ENCODE measurements at regions not wholly inside any gene's neighbourhood (a gene's known extent, or its start where the extent isn't known, plus 50 kb on each side); places are given as distances from the start of the nearest gene placed in this dataset.
"Not testable (repeated sequence)": the region's sequence is repeated elsewhere in the genome, so short reads cannot be mapped to it uniquely, and the experiment has no call there.

DNA sequence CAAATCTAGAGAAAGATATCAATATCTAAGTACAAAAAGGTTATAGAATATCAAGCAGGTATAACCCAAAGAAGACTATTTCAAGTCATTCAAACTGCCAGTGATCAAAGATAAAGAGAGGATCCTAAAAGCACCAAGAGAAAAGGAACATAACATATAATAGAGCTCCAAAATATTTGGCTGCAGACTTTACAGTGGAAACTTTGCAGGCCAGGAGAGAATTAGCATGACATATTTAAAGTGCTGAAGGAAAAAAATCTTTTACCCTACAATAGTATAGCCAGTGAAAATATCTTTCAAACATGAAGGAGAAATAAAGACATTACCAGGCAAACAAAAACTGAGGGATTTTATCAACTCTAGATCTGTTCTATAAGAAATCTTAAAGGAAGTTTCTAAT, 254.3 kb upstream of the ARHGEF26 start:
- DNase-seq: no peak

DNA sequence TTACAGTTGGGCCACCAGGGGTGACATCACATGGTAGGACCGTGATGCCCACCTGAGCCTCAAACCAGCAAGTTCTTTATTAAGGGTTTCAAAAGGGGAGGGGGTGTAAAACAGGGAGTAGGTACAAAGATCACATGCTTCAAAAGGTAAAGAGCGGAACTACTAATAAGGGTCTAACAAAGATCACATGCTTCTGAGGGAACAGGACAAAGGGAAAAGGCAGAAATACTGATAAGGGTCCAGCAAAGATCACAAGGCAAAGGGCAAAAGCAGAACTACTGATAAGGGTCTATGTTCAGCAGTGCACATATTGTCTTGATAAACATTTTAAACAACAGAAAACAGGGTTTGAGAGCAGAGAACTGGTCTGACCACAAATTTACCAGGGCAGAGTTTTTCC, 246.8 kb upstream of the ARHGEF26 start:
- DNase-seq: not testable (repeated sequence)

DNA sequence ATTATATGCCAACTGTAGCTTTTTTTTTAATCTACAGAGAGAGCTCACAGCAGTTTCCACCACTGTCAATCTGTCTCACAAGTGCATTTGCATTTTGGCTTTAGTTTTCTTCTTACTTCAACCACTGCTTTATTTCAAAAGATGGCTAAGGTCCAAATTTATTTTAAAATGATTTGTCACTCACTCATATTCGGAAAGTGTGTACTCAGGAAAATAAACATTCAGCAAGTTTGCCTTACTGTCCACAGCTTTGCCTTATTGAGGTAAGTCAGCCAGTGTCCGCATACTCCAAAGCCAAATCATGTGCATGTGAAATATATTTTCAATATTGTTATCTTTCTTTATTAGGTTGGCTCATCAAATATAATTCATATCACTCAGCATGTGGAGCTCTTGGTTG, 240.7 kb upstream of the ARHGEF26 start:
- no peak for DNase-seq

DNA sequence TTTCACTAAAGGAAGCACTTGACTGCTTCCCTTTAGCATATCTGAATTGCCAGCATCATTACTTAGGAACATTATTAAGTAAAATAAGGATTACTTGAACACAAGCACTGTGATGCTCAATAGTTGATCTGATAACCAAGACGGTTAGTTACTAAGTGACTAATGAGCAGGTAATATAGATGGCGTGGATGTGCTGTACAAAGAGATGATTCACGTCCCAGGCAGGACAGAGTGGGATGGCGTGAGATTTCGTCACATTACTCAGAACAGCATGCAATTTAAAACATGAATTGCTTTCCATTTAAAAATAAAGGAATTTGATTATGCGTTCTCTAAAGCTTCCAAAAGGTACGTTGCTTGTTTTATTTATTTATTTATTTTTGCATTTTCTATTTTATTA, 240.0 kb upstream of the ARHGEF26 start:
- DNase-seq: no peak

DNA sequence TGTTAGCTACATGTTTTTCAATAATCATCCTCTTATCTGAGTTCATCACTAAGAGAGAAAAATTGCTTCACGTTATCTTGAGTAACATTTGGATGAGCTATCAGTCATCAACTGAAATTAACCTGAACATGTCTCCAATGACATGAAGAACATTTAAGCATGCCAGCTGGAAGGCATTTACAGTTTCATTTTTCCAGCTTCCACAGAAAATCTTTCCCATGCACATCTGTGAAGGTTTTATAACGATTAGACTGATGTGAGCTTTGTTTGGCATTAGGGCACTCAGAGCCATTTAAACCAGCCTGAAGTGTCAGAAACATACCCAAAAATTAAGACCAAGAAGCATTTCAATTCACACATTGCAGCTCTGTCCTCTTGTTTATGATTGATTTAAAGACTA, 235.8 kb upstream of the ARHGEF26 start:
- DNase-seq: no peak

DNA sequence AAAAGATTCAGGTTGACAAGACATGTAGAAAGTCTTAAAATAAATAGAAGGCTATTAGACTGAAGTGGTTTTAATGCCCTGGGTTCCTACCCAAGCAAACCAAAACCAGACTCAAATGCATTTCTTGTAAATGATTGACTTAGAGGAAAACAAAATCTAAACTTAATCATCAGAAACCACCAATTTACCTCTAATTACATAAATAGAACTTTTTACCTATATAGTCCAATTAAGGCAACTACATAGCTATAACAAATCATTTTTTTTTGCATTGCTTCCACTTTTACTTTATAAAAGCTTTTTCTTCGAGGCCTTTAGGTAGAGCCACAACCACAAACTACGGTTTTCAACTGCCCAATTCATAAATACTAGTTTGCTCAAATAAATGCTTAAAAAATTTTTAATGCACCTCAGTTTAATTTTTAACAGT, 231.3 kb upstream of the ARHGEF26 start:
- DNase-seq: no peak

DNA sequence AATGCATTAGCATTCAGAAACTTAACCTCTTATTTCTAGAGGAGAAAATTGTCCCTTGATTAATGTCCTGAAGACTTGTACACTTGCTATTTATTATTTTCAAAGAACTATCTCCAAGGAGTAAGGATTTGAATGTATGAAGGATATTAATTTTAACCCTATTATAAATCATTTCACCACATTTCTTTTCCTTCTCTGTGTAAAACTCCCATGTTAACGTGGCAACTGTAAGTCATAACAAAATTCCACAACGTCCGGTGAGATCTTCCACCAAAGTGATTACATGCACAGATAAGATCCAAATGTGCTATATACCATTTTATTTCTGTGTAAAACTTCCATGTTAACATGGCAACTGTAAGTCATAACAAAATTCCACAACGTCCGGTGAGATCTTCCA, 229.1 kb upstream of the ARHGEF26 start:
- no peak for DNase-seq

DNA sequence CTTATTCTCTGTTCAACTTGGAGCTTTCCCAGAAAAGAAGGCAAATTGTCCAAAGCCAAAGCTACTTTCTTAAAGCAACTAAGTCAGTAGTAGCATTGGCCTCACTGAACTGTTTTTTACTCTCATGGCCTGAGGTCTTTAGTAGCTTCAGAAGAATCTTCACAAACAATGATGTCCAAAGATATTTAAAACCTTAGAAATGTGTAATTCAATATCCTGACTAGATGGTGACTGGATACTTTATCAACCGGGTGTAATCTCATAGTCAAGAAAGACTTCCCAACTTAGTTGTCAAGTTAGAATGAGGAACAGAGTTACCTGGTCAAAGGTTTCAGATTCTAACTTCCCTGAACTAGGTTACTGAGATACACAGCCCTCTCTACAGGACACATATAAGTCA, 226.3 kb upstream of the ARHGEF26 start:
- no peak for DNase-seq

DNA sequence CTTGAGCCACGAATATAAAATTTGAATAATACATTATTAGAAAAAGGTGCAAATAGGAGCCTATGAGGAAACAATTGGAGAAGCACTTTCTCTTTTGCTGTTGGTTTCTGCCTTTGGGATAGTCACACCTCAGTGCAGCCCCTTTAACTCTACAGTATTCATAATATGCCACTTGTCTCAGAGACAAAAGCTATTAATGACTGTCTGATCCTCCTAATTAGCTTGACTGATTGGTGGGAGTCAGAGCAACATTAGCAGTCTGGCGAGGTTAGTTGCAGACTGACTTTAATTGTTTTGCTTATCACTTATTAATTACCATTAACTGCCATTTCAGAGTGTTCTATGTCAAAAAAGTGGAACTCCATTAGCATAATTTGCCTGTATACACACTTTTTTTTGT, 225.0 kb upstream of the ARHGEF26 start:
- no peak for DNase-seq

DNA sequence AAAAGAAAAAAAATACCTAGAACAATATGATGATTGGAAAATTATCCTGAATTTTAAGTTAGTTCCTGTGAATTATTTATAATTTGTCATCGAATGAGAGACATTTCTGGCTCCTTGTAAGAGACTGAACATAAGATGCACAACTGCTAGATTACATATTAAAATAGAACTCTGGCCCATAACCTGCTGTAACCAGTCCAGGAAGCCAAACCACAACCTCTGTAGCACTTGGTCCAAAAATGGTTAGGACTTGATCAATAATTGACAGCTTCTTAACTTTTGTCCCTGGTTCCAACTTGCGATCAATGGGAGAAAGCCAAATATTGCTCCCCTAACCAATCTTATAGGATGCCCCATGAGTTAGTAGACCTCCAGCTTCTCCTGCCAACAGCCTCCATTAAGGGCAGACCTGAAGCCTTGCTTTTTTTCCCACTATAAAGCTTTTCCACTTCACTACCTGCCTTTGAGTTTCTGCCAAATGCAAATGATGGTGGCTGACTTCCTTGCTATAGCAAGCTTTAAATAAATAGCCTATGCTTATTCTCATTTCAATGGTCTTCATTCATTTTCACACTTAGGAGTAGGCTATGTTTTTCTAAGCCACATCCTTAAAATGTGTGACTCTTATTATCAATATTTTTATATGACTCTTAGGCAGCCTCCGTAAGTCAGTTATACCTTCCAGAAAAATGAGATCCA, 224.0 kb upstream of the ARHGEF26 start:
- DNase-seq: no peak

DNA sequence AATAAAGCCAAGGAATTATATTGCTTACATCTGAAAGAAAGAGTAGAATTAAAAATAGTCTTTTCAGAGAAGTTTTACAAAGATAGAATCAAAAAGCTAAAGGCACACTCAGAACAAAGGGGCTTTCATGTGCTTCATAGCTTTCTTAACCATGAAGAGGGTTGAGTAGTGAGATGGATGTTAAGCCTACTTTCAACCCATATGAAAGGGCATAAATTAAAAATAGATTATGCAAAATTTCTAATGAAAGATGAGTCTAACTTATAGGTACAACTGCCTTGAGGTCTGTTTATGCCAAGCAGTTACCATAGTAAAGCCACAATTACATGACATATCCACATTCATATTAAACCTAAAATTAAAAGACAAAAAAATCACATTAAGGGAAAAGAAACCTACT, 223.3 kb upstream of the ARHGEF26 start:
- no peak for DNase-seq

DNA sequence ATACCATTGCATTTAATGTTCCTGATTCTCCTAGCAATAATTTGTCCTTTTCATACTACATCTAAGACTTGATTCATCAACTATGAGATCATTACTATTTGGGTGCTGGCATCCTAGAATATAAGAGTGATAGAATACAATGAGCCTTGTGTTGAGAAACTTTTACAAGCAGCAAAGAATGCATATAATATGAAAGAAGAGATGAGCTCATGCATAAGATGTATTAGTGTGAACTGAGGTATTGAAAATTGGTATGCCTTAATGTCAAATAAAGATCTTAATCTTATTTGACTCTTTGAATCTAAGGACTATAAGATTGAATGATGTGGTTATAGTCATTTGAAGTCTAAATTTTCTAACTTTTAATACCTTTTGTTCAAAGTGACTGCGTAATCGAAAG, 220.0 kb upstream of the ARHGEF26 start:
- DNase-seq: no peak

DNA sequence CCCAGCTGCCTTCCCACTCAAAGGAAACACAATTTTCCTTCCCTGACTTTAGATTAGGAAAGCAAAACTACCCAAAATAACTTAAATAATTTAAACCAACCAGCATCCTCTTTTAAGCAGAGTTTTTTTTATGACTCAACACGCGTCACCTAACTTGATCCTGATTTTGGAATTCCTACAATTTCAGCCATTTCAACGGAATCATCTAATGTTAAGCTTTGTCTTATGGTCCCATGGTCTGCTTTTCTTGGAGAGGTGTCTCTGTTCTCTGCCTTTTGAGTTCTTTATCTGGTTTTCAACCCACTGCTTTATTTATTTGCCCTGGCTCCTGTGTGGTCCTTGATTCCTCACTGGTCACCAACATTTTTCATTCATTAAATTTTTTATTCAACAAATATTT, 219.2 kb upstream of the ARHGEF26 start:
- DNase-seq: no peak

DNA sequence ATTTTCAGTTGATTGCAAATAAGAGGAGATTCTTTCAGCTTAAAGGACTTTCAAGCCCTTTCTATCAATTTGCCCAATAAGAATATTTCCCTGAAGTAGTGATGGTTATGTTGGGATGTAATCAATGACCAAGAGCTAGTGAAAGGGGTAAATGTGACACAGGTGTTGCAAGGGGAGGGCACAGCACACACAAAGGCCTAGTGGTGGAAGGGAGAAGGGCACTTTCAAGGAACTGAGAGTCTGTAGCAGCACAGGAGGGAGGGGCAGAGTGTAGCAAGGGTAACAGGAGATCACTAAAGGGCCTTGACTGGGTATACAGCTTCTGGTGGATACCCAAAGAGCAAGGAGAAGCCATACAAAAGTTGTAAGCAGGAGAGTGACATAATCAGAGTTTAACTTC, 217.8 kb upstream of the ARHGEF26 start:
- DNase-seq: no peak

DNA sequence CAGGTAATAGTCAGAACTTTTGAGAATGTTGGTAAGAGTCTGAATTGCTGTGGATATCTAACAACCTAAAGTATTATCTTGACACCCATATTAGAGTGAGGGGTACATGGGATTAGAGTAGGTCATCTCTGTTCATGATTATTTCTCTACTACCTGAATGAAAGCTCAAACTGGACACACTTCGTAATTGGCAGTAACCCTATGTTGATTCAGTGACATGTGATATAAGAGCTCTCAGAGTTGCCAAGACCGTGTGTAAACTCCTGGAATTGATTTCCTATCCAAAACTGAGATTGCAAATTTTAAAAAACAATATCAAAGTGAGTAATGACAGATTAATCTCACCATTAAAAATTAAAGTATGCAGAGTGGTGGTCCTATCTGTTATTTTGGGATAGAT, 214.8 kb upstream of the ARHGEF26 start:
- DNase-seq: no peak

DNA sequence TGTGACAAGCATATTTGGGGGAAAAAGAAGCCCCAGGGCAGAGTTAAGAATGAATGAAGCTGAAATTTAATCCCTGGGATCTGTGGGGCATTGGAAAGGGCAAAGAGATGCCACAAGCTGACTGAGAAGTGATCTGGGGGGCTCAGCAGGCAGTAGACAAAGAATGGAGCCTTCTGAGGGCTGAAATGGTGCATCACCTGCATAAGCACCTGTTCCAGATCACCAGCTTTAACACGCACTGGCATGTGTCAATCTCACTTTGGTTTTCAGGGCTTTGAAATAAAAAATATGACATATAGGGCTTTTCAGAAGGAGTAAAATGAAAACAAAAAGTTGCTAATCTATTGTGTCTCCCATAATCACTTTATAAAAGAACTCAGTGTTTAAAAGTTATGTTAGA, 210.8 kb upstream of the ARHGEF26 start:
- DNase-seq: no peak

DNA sequence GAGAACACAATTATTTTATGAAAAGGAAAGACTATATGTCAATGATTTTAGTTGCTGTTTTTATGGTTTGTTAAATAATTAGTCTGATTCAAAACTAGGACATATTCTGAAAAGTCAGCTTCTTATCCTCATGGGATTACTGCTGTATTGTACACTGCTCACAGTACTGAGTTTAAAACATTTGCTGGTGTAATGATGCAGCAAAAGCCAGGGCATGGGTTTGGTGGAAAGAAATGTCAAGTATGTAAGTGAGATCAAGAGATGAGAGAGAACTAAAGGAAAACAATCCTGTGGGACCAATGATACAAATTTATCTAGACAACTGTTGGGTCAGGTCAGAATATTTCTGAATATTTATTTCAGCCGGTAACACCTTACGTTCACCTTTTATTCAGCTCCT, 210.1 kb upstream of the ARHGEF26 start:
- DNase-seq: no peak

DNA sequence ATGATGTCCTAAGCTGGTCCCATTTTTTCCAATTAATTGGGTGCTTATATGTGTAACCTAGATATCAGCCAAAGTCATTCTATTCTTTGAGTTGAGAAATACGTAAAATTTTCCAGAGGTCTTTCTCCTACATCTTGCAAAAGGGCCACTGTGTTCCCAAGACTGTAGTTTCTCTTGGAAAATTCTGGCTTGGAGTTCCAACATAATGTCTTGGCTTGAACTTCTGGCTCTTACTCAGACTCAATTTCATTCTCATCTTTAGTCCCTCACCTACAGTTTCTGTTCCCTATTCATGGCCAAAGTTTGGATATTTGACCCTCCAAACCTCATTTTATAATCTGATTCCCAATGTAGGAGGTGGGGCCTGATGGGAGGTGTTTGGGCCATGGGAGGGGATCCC, 201.4 kb upstream of the ARHGEF26 start:
- no peak for DNase-seq

DNA sequence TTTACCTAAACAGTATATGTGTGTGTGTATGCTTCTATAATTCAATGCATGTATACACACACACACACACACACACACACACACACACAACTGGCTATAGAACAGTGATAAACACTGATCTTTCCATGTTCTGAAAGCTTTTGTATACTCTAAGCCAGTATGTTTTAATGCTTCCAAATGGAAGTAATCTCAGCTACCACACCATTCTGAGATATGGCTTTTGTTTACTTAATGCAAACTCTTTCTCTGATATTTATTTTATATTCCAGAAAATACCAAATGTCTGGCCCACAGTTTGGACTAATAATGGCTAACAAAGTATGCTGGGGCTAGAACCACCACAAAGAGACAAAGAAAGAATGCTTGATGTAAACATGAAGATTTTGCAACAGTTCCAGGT, 199.4 kb upstream of the ARHGEF26 start:
- DNase-seq: no peak

DNA sequence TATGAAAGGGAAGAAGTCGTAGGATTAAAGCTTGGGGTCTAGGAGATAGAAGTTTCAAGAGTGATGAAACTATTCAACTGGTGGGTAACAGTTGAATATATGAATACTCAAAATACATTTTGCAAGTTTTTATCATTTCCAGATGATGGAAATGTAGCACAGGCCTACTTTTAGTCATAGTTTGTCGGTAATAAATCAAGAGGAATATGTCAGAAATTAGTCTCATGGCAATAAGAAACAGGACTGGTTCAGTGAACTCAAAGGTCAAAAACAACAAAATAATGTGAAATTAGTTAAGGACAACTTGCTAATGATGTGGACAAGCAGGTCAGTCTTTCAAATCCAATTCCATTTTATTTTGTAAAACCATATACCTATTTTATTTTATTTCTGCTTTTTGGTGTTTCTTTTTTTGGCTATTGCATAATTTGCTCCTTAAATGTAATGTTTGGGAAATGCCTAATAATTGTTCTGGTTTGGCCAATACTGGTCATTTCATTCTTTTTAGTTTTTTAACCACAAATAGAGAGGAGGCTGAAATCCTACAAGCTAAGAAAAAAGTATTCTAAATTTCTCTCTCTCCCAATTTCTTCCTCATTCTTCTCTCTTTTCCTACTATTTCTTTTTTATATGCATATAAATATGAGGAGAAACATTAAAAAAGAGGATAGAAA, 195.2 kb upstream of the ARHGEF26 start:
- DNase-seq: no peak

DNA sequence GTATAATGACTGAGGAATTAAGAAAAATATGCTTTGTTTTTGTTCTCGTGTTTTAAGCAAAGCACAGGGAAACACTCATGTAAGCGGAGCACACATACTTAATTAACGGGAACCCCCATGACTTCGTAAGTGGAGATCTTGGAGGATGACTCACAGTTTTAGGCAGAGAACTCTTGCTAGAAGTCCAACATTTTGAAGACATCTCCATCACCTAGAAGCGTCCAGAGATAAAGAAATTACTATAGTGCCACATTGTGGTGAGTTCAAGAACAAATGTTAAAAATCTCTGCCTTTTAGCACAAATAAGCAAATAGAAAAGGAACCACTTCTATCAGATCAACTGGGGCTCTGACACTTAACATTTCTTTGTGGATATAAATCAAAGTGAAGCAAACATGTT, 194.1 kb upstream of the ARHGEF26 start:
- DNase-seq: no peak

DNA sequence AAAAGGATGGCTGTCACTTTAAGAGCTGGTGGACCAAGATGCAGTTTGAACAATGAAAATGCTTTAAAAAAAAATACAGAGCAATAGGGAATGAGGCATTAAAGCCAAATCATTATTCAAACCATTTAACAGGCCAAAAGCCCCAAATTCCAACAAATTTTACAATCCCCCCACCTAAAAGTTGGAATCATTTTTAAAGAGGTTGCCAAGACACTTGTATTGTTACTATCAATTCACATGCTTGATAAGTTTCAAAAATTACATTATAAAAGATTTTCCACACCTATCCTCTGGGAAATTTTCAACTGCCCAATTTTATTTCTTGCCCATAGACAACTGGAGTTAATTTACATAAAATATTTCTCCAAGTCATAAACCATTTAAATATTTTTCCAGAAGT, 192.3 kb upstream of the ARHGEF26 start:
- DNase-seq: no peak

DNA sequence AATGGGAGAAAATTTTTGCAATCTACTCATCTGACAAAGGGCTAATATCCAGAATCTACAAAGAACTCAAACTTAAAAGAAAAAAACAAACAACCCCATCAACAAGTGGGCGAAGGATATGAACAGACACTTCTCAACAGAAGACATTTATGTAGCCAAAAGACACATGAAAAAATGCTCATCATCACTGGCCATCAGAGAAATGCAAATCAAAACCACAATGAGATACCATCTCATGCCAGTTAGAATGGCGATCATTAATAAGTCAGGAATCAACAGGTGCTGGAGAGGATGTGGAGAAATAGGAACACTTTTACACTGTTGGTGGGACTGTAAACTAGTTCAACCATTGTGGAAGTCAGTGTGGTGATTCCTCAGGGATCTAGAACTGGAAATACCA, 187.7 kb upstream of the ARHGEF26 start:
- DNase-seq: not testable (repeated sequence)

DNA sequence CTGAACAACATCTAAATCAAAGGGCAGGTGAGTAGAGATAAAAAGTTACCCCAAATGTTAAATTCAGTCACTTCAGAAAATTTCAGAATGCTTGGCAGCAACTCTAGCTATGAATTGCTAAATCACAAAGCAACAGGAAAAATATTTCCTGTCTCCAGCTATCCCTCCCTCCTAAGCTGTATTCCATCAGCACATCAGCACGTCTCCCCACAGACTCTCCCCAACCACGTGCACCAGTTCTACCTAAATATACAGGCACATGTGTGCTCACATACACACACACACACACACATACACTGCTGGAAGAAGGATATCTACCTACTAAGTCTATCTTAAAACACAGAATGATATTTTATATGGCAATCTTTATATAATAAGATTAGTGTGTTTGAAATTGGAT, 177.1 kb upstream of the ARHGEF26 start:
- no peak for DNase-seq

DNA sequence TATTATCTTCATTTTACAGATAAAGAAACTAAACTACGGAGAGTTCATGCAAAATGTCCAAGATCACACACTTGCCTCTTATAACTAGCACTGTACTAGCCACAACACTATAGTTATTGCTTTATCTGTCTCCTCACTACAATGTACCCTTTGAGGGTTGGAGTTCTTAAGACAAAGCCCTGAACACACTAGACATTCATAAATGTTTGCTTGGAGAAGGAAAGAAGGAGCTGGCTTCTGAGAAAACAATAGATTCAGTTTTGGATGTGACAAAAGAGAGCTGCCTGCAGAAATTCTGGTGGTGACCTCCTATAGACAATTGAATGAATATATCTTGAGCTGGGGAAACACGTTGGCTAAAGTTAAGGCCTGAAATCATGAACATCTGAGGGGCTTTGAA, 169.9 kb upstream of the ARHGEF26 start:
- no peak for DNase-seq

Data from CD4-positive, alpha-beta T cell treated with Interleukin-1 beta for 1 hour (primary cell).